Kidney glomerular epithelial cell (primary cell): ENCODE measurements at regions not wholly inside any gene's neighbourhood (a gene's known extent, or its start where the extent isn't known, plus 50 kb on each side); places are given as distances from the start of the nearest gene placed in this dataset.
A peak's percentile ranks its signal among the peaks of the same experiment; 100 is the strongest.
"Not testable (repeated sequence)": the region's sequence is repeated elsewhere in the genome, so short reads cannot be mapped to it uniquely, and the experiment has no call there.

Experiments used
- DNase-seq: peaks from one replicate; lab custom pipeline; 2025; lab: John Stamatoyannopoulos, UW

- DNase-seq: no peak
Measured at GRCh38 chr5:62168506-62169281, 137.3 kb upstream of the KIF2A start.

DNA sequence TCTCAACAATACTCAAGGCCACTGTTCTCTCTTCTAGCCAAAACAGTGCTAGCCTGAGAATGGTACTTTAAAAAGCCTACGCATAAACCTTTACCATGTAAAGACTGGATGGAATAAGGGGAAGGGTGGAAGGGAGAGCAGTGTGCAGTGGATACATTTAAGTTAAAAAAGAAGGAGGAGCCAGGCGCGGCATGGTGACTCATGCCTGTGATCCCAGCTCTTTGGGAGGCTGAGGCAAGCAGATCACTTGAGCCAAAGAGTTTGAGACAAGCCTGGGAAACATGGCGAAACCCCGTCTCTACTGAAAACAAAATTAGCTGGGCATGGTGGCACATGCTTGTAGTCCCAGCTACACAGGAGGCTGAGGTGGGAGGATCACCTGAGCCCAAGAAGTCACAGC, 127.7 kb upstream of the KIF2A start:
- no peak for DNase-seq

- DNase-seq: no peak
Measured at GRCh38 chr5:62182802-62183201, 123.2 kb upstream of the KIF2A start.

GRCh38 chr5:62183727-62184126, 122.3 kb upstream of the KIF2A start:
- DNase-seq: no peak

DNA sequence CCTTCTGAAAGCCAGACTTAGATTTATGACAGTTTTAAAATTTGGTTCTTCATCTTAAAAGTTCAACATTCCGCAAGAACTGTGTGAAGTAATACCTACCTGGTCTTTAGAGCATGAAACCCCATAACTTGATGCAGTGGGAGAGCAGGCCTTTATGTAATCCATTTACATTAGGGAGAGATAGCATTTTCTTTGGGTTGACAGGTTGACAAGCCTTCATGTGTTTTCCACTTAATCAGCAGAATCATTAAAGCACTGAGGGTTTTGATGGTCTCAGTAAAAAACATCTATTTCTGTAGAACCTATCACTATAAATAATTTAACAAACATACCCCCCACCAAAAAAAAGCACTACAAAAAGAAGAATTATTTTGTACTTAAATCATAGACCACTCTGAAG, 121.6 kb upstream of the KIF2A start:
- no peak for DNase-seq

- DNase-seq: no peak
Measured at GRCh38 chr5:62190173-62190572, 115.8 kb upstream of the KIF2A start.

DNA sequence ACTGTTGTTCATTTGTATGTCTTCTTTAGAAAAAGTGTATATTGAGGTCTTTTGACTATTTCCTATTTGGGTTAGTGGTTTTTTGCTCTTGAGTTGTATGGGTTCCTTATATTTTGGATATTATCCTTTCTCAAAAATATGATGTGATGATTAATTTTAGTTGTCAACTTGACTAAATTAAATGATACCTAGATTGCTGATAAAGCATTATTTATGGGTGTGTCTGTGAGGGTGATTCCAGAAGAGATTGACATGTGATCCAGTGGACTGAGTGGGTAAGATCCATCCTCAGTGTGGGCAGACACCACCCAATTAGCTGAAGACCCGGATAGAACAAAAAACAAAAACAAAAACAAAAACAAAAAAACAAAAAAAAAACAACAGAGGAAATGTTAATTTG, 115.1 kb upstream of the KIF2A start:
- DNase-seq: no peak

- no peak for DNase-seq
Measured at GRCh38 chr5:62192958-62193357, 113.0 kb upstream of the KIF2A start.

DNA sequence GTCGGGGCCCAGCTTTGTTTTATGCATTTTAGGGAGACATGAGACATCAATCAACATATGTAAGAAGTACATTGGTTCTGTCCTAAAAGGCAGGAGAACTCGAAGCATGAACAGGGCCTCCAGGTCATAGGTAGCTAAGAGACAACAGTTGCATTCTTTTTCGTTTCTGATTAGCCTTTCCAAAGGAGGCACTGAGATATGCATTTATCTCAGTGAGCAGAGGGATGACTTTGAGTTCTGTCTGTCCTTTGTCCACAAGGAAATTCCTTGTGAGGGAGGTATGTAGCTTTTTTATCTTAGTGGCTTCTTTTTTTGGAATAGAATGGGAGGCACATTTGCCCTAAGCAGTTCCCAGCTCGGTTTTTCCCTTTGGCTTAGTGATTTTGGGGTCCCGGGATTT, 109.5 kb upstream of the KIF2A start:
- DNase-seq: not testable (repeated sequence)

GRCh38 chr5:62197697-62198096, 108.3 kb upstream of the KIF2A start:
- DNase-seq: no peak

DNA sequence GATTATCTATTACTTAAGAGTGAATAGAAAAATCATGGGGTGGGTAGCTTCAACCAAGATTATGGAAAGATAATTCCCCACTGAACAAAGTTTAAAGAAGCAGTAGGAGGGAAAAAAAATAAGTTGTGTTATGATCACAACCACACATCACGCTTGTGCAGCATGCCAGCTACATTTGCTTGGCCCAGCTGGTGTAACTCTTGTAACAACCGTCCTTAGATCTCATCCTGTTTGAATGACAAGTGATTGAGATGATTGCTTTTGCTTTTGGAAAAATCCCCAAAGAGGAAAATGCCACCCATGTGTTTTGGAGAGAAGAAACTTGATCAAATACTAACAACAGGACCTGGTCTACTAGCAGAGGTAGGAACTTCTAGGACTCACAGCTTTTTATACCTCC, 107.6 kb upstream of the KIF2A start:
- no peak for DNase-seq

- no peak for DNase-seq
Measured at GRCh38 chr5:62199792-62200716, 106.0 kb upstream of the KIF2A start.

DNA sequence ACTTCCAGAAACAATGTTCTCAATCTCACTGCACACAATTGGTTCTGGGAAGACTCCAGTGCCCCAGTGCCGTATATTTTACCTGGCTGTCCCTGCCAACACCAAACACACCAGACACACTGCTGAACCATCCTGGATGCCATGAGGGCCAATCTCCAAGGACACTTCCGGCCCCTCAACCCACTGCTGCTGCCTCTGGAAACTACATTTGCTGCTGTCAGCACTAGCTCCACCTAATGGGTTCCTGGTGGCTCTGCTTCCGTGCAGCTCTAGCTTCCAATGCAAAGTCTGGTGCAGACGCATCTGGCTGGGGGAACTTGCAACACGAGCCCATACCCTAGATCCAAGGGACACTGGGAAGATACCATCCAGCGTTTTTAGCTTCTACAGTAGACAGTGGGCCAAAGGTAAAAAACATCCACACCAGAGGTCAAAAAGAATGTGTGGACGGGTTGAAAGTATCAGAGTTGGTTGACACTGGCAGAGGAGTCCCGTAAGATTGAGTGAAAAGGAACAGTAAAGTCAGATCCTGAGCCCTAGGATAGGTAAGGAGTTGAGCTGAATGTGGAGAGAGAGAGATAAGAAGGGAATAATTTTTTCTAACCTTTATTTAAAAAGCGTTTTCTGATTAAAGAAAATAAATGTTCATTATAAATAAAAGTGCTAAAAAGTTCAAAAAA, 99.7 kb upstream of the KIF2A start:
- no peak for DNase-seq

GRCh38 chr5:62208218-62208852, 97.7 kb upstream of the KIF2A start:
- no peak for DNase-seq

DNA sequence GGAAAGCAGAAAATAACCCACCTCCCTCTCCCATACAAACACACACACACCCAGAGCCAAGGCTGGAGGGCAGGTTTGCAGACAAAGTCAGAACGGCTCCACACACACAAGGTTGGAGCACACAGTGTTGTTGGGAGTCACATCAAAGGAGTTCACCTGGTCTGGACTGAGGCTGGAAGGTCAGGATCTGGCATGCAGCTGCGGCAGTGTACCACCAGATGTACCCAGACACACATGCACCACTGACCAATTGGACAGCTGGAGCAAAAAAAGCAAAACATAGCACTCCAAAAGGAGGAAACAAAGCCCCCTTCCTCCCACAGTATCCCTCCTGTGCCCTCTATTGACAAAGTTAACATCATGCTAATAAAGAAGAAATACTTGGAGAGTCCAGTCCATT, 94.6 kb upstream of the KIF2A start:
- DNase-seq: no peak

- no peak for DNase-seq
Measured at GRCh38 chr5:62212648-62213047, 93.4 kb upstream of the KIF2A start.

DNA sequence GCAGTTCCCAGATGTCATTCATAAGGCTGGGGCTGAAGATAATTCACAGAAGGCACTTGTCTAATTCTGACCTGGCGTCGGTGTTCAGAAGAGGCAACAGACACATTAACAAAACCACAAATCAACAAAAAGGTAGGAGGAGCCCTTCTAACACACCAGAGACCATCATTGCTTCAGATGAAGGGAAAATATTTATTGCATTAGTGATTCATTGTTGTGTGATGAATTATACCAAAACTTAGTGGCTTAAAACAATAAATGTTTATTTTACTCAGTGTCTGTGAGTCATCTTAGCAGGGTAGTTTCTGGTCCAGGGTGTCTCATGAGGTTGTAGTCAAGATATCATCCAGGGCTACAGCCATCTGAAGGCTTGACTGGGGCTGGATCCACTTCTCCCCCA, 91.3 kb upstream of the KIF2A start:
- DNase-seq: peak; percentile 12

- not testable (repeated sequence) for DNase-seq
Measured at GRCh38 chr5:62216603-62217002, 89.4 kb upstream of the KIF2A start.

- DNase-seq: not testable (repeated sequence)
Measured at GRCh38 chr5:62217095-62217494, 88.9 kb upstream of the KIF2A start.

- not testable (repeated sequence) for DNase-seq
Measured at GRCh38 chr5:62218860-62219259, 87.1 kb upstream of the KIF2A start.

- not testable (repeated sequence) for DNase-seq
Measured at GRCh38 chr5:62221881-62222280, 84.1 kb upstream of the KIF2A start.

DNA sequence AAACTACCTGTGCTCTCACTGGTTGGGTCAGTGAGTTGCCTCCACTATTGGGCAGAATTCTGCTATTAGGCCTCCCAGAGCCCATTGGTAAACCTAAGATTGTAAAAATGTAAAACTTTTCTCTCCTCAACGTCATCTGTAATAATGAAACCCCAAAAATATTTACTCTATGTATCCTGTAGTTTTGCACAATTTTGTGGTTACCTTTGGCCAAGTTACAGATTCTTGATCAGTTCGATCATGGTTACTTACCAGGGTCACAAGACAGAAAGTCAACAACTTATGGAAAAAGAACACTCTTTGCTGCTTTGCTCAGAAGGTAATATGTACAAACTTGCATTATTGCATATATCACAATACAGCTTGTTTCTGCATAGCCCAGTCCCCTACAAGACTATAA, 83.7 kb upstream of the KIF2A start:
- DNase-seq: not testable (repeated sequence)
